ENCODE measurements at regions not wholly inside any gene's neighbourhood (a gene's known extent, or its start where the extent isn't known, plus 50 kb on each side); places are given as distances from the start of the nearest gene placed in this dataset.

Small RNAs in the stretch of these regions (small RNA-seq; reads per million reads assigned to genes)
- gene RF00324 (ENCODE audit: insufficient read depth in 2 of 3, insufficient read length in 3 of 3, low read depth in 2 of 3, low replicate concordance in 1 of 3) = 0 reads per million in 3 experiments
